Trophoblast cell (in vitro differentiated cells and primary cell): ENCODE measurements at regions not wholly inside any gene's neighbourhood (a gene's known extent, or its start where the extent isn't known, plus 50 kb on each side); places are given as distances from the start of the nearest gene placed in this dataset.

ENCODE experiments used
- DNase-seq, 2 donors: peaks; one replicate each; pipeline ENCODE4 v3.0.0-alpha.2; 2016
- H2AFZ ChIP-seq: 2 replicates; pipeline ENCODE4 v1.6.1; 2013; ENCODE audit warnings: low read length, moderate library complexity, mild to moderate bottlenecking; ENCODE audit not compliant: insufficient read depth, poor library complexity
- H2AK5ac ChIP-seq: 2 replicates; pipeline ENCODE4 v1.6.1; 2013; ENCODE audit warnings: mild to moderate bottlenecking, low read length
- H2BK120ac ChIP-seq: 2 replicates; pipeline ENCODE4 v1.6.1; 2013; ENCODE audit warnings: low read length, mild to moderate bottlenecking, moderate library complexity; ENCODE audit not compliant: insufficient read depth, poor library complexity
- H2BK12ac ChIP-seq: 2 replicates; pipeline ENCODE4 v1.6.1; 2013; ENCODE audit warnings: mild to moderate bottlenecking, low read length, moderate library complexity
- H2BK5ac ChIP-seq: 2 replicates; pipeline ENCODE4 v1.6.1; 2013; ENCODE audit warnings: low read length, low read depth, moderate library complexity, mild to moderate bottlenecking; ENCODE audit not compliant: poor library complexity
- H3K14ac ChIP-seq: 2 replicates; pipeline ENCODE4 v1.6.1; 2013; ENCODE audit warnings: mild to moderate bottlenecking, low read length
- H3K18ac ChIP-seq: 2 replicates; pipeline ENCODE4 v1.6.1; 2013; ENCODE audit warnings: mild to moderate bottlenecking, low read length
- H3K23ac ChIP-seq: 2 replicates; pipeline ENCODE4 v1.6.1; 2013; ENCODE audit warnings: low read length
- H3K27ac ChIP-seq: 2 replicates; pipeline ENCODE4 v1.5.1; 2013; ENCODE audit warnings: low read depth, mild to moderate bottlenecking, inconsistent platforms, low read length, moderate library complexity
- H3K27me3 ChIP-seq: 2 replicates; pipeline ENCODE4 v1.6.1; 2013; ENCODE audit warnings: inconsistent platforms, mild to moderate bottlenecking, low read length, moderate library complexity; ENCODE audit not compliant: insufficient read depth
- H3K36me3 ChIP-seq, 2 experiments: 1 replicate in 1 of 2; 2 replicates in 1 of 2; pipeline ENCODE4 v1.6.1; 2013; ENCODE audit warnings: low read length in 2 of 2, mild to moderate bottlenecking in 2 of 2, moderate library complexity in 1 of 2; ENCODE audit not compliant: insufficient read depth in 2 of 2, control insufficient read depth in 1 of 2
- H3K4ac ChIP-seq: 2 replicates; pipeline ENCODE4 v1.6.1; 2013; ENCODE audit warnings: low read depth, mild to moderate bottlenecking, low read length, moderate library complexity
- H3K4me1 ChIP-seq, 2 experiments: 1 replicate in 1 of 2; 2 replicates in 1 of 2; pipeline ENCODE4 v1.6.1; 2013; ENCODE audit warnings: low read length in 2 of 2, mild to moderate bottlenecking in 2 of 2, moderate library complexity in 1 of 2; ENCODE audit not compliant: insufficient read depth in 2 of 2, control insufficient read depth in 1 of 2
- H3K4me2 ChIP-seq: 2 replicates; pipeline ENCODE4 v1.6.1; 2013; ENCODE audit warnings: inconsistent platforms, mild to moderate bottlenecking, low read length, moderate library complexity
- H3K4me3 ChIP-seq: 2 replicates; pipeline ENCODE4 v1.5.1; 2013; ENCODE audit warnings: mild to moderate bottlenecking, low read depth, low read length, inconsistent platforms
- H3K79me1 ChIP-seq: one replicate; pipeline ENCODE4 v1.6.1; 2013; ENCODE audit warnings: low read length
- H3K79me2 ChIP-seq: 2 replicates; pipeline ENCODE4 v1.6.1; 2013; ENCODE audit warnings: low read length, mild to moderate bottlenecking; ENCODE audit not compliant: control insufficient read depth, insufficient read depth, poor library complexity
- H3K9ac ChIP-seq: 2 replicates; pipeline ENCODE4 v1.6.1; 2013; ENCODE audit warnings: mild to moderate bottlenecking, low read length
- H3K9me3 ChIP-seq: 2 replicates; pipeline ENCODE4 v1.6.1; 2013; ENCODE audit warnings: low read depth, mild to moderate bottlenecking, control low read depth, inconsistent platforms, low read length; ENCODE audit not compliant: insufficient read depth
- H4K12ac ChIP-seq: 2 replicates; pipeline ENCODE4 v1.6.1; 2013; ENCODE audit warnings: low read depth, mild to moderate bottlenecking, low read length, moderate library complexity
- H4K8ac ChIP-seq: 2 replicates; pipeline ENCODE4 v1.6.1; 2013; ENCODE audit warnings: low read depth, mild to moderate bottlenecking, low read length, moderate library complexity
- H4K91ac ChIP-seq: one replicate; pipeline ENCODE4 v1.6.1; 2013; ENCODE audit warnings: low read depth, mild to moderate bottlenecking, low read length, moderate library complexity
- WGBS: extraction: QIAGEN DNeasy Blood & Tissue Kit; methylation state at CpG from one replicate; pipeline ENCODE4 v1.1.7; 2013; ENCODE audit warnings: missing lambda C conversion rate; ENCODE audit not compliant: insufficient read length, insufficient coverage; ENCODE audit errors: extremely low coverage; 5-methylcytosine and 5-hydroxymethylcytosine counted together

DNA sequence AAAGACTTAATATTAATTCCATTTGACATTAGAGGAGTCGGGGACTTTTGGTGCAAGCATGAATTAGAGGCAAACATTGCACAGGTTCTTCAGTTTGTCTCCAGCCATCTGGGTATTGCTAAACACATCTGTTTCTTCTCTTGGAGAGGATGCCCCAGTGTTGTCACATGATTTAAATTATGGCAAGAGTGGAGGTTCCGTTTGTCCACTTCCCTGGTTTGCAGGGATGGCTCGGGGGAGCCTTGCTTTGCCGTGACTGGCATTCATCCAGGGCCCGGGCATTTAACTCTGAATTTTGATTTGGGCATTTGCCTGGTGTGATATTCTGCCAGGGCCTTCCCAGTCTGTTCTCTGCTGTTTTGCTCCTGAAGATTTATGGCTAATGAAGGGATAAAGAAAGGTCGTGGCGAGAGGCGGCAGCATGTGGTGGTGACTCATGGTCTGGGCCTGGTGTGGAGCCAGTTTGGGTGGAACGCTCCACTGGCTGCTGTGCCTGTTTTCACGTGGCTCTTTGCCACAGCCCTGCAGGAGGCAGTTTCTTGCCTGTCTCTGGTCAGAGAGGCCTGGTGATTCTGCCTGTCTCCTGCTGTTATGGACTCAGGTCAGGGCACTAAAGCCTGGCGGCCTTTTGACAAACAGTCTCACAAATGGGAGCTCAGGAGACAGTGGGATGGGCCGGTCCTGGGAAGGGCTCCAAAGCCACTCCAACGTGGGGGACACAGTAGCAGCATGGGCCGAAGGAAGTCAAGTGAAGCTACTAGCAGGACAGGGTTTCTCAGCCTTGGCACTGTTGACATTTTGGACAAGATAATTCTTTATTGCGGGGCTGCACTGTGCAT is 99.4 kb upstream of the PGRMC2 start:
- Histone ChIP-seq H3K4me3 (no peak overlapping the region), H2BK5ac (peak overlapping the region; percentile 79), H2AK5ac (peak overlapping the region; percentile 21), H3K27ac (peak overlapping the region; percentile 88), H3K18ac (peak overlapping the region; percentile 34), H3K14ac (peak overlapping the region; percentile 28), H3K36me3 (no peaks in the 10 kb centered on the region), H3K9me3 (no peaks in the 10 kb centered on the region), H3K23ac (no peak overlapping the region), H4K8ac (peak overlapping the region; percentile 64), H4K12ac (peak overlapping the region; percentile 6), H3K9ac (peak overlapping the region; percentile 20), H3K4me2 (no peak overlapping the region), H2BK120ac (peak overlapping the region; percentile 95), H3K79me2 (peaks cover 3% of the 10 kb centered on the region), H3K79me1 (peaks cover 42% of the 10 kb centered on the region), H2BK12ac (peak overlapping the region; percentile 78), H3K4ac (peak overlapping the region; percentile 38), H3K27me3 (no peaks in the 10 kb centered on the region), H2AFZ (no peak overlapping the region), H3K4me1 (peaks cover 24 to 33% of the 10 kb centered on the region in 2 experiments), H4K91ac (peak overlapping the region; percentile 87)
- no CpG with 5 or more reads among the region's 15 CpGs for WGBS
- DNase-seq, result peak; percentile 81 to 85

DNA sequence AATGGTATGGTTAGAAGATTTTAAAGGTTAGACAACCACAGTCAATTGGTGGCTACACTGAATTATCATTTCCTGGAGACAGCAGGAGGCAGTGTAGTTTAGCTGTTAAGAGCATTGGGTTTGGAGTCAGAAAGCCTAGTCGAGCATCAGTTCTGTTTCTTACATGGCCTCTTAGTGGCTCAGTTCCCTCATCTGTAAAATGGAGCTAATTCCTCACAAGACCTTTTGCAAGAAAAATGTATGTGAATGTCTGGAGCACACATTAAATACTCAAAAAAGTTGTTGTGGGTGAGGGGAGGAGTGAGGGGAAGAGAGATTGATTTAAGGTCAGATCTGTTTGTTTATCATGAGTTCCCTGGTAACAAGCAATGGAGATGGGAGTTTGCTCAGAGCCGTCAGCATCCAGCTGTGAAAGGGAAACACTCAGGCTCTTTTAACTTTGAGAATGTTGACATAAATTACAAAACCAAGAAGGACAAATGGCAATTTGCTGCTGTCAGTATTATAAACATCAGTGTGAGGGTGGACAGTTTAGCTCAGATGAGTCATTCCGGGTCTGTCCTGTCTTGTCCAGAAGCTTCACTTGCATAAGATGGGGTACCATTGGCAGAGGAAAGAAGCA is 98.2 kb upstream of the PGRMC2 start:
- Histone ChIP-seq H4K91ac (peak overlapping the region; percentile 61), H2BK120ac (peak overlapping the region; percentile 79), H3K14ac (peak overlapping the region; percentile 68), H3K36me3 (no peaks in the 10 kb centered on the region), H3K9me3 (no peaks in the 10 kb centered on the region), H3K27ac (peak overlapping the region; percentile 88), H3K4me2 (no peak overlapping the region), H3K4me1 (peaks cover 24 to 33% of the 10 kb centered on the region in 2 experiments), H3K79me1 (peaks cover 42% of the 10 kb centered on the region), H3K4me3 (no peak overlapping the region), H2AK5ac (peak overlapping the region; percentile 55), H2BK5ac (peak overlapping the region; percentile 77), H3K18ac (no peak overlapping the region), H2AFZ (no peak overlapping the region), H3K4ac (no peak overlapping the region), H4K8ac (peak overlapping the region; percentile 47), H4K12ac (no peak overlapping the region), H3K23ac (no peak overlapping the region), H2BK12ac (peak overlapping the region; percentile 91), H3K9ac (no peak overlapping the region), H3K27me3 (no peaks in the 10 kb centered on the region), H3K79me2 (peaks cover 3% of the 10 kb centered on the region)
- WGBS, result no CpG with 5 or more reads among the region's 3 CpGs
- peak; percentile 27 to 59 for DNase-seq

GRCh38 chr4:128384765-128385598 is 97.4 kb upstream of the PGRMC2 start:
- H4K91ac ChIP-seq, result peak overlapping the region; percentile 96
- no peak overlapping the region for H3K9ac ChIP-seq
- peak overlapping the region; percentile 34 for H3K4ac ChIP-seq
- H2BK12ac ChIP-seq, result peak overlapping the region; percentile 93
- no peak overlapping the region for H3K4me2 ChIP-seq
- H3K79me2 ChIP-seq, result peaks cover 3% of the 10 kb centered on the region
- peak overlapping the region; percentile 89 for H4K8ac ChIP-seq
- H3K14ac ChIP-seq, result peak overlapping the region; percentile 94
- peak in 1 of 2 donors; percentile 8 for DNase-seq
- H2AFZ ChIP-seq, result peak overlapping the region; percentile 46
- H2AK5ac ChIP-seq, result peak overlapping the region; percentile 90
- H3K27me3 ChIP-seq, result no peaks in the 10 kb centered on the region
- H4K12ac ChIP-seq, result no peak overlapping the region
- H2BK5ac ChIP-seq, result peak overlapping the region; percentile 84
- peaks cover 41% of the 10 kb centered on the region for H3K79me1 ChIP-seq
- peak overlapping the region; percentile 67 for H3K18ac ChIP-seq
- WGBS, result no CpG with 5 or more reads among the region's 12 CpGs
- H3K23ac ChIP-seq, result no peak overlapping the region
- H3K4me3 ChIP-seq, result no peak overlapping the region
- H3K9me3 ChIP-seq, result no peaks in the 10 kb centered on the region
- H3K27ac ChIP-seq, result peak overlapping the region; percentile 88
- H3K36me3 ChIP-seq, result no peaks in the 10 kb centered on the region
- peak overlapping the region; percentile 91 for H2BK120ac ChIP-seq
- peaks cover 24 to 35% of the 10 kb centered on the region in 2 experiments for H3K4me1 ChIP-seq

GRCh38 chr4:128384091-128384520 is 96.5 kb upstream of the PGRMC2 start:
- Histone ChIP-seq H3K4ac (no peak overlapping the region), H3K14ac (no peak overlapping the region), H3K79me1 (peaks cover 39% of the 10 kb centered on the region), H3K79me2 (peaks cover 3% of the 10 kb centered on the region), H4K12ac (no peak overlapping the region), H3K9ac (no peak overlapping the region), H2AFZ (no peak overlapping the region), H2AK5ac (no peak overlapping the region), H2BK12ac (no peak overlapping the region), H3K18ac (no peak overlapping the region), H4K8ac (no peak overlapping the region), H3K4me3 (no peak overlapping the region), H3K23ac (no peak overlapping the region), H4K91ac (no peak overlapping the region), H3K27ac (peak overlapping the region; percentile 73), H3K36me3 (no peaks in the 10 kb centered on the region), H2BK120ac (no peak overlapping the region), H3K4me2 (no peak overlapping the region), H3K4me1 (peaks cover 21 to 35% of the 10 kb centered on the region in 2 experiments), H2BK5ac (no peak overlapping the region), H3K9me3 (no peaks in the 10 kb centered on the region), H3K27me3 (no peaks in the 10 kb centered on the region)
- DNase-seq, result peak; percentile 27 to 83
- no CpG with 5 or more reads among the region's 2 CpGs for WGBS
